ENCODE measurements at regions not wholly inside any gene's neighbourhood (a gene's known extent, or its start where the extent isn't known, plus 50 kb on each side); places are given as distances from the start of the nearest gene placed in this dataset.

DNA sequence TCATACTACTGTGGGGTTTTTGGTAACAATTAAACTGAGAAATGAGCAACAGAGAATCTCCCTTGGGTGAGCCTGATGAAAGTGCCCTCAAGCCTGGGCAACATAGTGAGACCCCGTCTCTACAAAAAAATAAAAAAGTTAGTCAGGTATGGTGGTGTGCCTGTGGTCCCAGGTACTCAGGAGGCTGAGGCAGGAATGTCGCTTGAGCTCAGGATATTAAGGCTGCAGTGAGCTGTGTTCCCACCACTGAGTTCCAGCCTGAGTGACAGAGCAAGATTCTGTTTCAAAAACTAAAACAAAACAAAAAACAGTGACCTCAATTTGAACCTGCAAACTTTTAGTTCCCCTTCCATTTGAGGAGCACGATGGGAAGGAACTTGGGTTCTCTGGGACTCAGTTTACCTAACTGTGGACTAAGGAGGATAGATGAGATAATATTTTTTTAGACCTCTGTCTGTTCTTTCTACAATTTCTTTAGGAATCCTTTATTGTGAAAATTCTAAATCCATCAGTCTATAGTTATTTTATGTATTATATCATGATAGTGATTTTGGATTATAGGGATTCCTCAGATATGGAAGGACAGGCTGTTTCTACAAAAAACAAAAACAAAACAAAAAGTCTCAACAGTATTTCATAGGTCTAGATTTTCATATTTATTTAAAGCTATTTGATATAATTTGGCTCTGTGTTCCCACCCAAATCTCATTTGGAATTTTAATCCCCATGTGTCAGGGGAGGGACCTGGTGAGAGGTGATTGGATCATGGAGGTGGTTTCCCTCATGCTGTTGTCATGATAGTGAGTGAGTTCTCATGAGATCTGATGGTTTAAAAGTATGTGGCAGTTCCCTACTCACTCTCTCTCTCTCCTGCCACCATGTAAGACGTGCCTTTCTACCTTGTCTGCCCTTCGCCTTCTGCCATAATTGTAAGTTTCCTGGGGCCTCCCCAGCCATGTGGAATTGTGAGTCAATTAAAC lies 178.6 kb downstream of the MYCN start:
- no peak overlapping the region for H3K4me3 ChIP-seq (ENCODE audit: low read depth, low read length)
- no peaks in the 10 kb centered on the region for H3K27me3 ChIP-seq (ENCODE audit: control insufficient read depth, insufficient read depth, low read length)
- no peak overlapping the region for H3K9ac ChIP-seq (ENCODE audit: low read length)
- H3K4me1 ChIP-seq (ENCODE audit: control insufficient read depth, insufficient read depth, low read length): peaks cover 18% of the 10 kb centered on the region; the same call in 1 of the 2 replicates
- H3K36me3 ChIP-seq (ENCODE audit: control insufficient read depth, insufficient read depth, low read length): no peaks in the 10 kb centered on the region
- no peak overlapping the region for H3K27ac ChIP-seq (ENCODE audit: low read depth, low read length)
- H3K9me3 ChIP-seq (ENCODE audit: control insufficient read depth, insufficient read depth, low read depth, low read length): peaks cover 7% of the 10 kb centered on the region

DNA sequence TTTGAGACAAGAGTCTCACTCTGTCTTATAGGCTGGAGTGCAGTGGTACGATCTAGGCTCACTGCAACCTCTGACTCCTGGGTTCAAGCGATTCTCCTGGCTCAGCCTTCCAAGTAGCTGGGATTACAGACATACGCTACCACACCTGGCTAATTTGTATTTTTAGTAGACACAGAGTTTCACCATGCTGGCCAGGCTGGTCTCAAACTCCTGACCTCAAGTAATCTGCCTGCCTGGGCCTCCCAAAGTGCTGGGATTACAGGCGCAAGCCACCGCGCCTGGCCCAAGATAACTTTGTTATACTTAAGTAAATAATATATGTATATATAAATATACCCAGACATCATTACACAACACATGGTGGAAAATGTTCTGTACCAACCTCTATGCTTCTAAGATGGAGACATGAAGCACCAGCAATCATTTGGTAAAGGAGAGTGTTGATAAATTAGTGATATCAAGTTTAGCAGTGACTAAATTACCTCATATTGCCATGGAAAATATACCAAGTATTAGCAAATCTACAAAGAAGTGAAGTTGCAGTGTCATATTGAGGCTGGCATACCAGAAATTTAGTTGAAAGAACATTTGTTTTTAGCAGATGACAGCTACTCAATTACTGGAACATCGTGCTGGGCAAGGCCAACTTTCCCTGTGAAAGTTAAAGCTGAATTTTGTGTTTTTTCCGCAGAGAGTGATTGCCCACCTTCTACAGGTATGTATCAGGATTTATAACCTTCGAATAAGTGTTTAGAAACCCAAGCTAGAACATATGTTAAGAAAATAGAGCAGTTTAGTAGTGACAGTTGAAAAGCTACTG lies 177.7 kb downstream of the MYCN start:
- no peak overlapping the region for H3K27ac ChIP-seq (ENCODE audit: low read depth, low read length)
- H3K9me3 ChIP-seq (ENCODE audit: control insufficient read depth, insufficient read depth, low read depth, low read length): peaks cover 7% of the 10 kb centered on the region
- H3K36me3 ChIP-seq (ENCODE audit: control insufficient read depth, insufficient read depth, low read length): no peaks in the 10 kb centered on the region
- H3K4me3 ChIP-seq (ENCODE audit: low read depth, low read length): no peak overlapping the region
- H3K4me1 ChIP-seq (ENCODE audit: control insufficient read depth, insufficient read depth, low read length): peaks cover 18% of the 10 kb centered on the region; the same call in 1 of the 2 replicates
- no peak overlapping the region for H3K9ac ChIP-seq (ENCODE audit: low read length)
- no peaks in the 10 kb centered on the region for H3K27me3 ChIP-seq (ENCODE audit: control insufficient read depth, insufficient read depth, low read length)

DNA sequence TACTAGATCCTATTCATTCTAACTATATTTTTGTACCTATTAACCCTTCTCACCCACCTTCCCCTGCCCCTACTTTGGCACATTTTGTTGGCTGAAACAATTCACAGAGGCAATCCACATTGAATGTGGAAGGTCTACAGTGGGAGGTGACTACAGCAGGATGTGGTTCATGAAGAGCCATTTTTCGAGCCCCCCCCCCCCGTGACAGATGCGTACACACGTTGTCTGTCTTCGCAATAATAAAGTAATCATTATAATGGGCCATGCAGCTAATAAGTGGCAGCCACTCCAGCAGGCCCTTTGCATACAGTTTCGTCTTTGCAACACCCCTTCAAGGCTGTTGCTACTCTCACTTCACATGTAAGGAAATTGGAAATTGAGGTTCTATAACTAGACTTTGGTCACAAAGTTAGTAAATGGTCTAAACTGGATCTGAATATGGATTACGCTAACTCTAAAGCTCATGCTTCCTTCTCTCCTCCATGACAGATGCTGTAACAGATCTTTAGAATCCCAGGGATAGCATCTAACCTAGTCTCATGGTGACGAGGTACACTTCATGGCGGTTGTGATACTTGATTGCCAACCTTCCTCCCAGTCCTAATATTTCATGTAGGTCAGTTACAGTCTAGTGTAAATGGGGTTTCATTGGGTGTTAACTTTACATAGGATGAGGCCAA lies 176.8 kb downstream of the MYCN start:
- Histone ChIP-seq H3K27ac (ENCODE audit: low read depth, low read length) (no peak overlapping the region), H3K27me3 (ENCODE audit: control insufficient read depth, insufficient read depth, low read length) (no peaks in the 10 kb centered on the region), H3K9me3 (ENCODE audit: control insufficient read depth, insufficient read depth, low read depth, low read length) (peaks cover 7% of the 10 kb centered on the region), H3K4me1 (ENCODE audit: control insufficient read depth, insufficient read depth, low read length) (peaks cover 18% of the 10 kb centered on the region; the same call in 1 of the 2 replicates), H3K4me3 (ENCODE audit: low read depth, low read length) (no peak overlapping the region), H3K9ac (ENCODE audit: low read length) (no peak overlapping the region), H3K36me3 (ENCODE audit: control insufficient read depth, insufficient read depth, low read length) (no peaks in the 10 kb centered on the region)

DNA sequence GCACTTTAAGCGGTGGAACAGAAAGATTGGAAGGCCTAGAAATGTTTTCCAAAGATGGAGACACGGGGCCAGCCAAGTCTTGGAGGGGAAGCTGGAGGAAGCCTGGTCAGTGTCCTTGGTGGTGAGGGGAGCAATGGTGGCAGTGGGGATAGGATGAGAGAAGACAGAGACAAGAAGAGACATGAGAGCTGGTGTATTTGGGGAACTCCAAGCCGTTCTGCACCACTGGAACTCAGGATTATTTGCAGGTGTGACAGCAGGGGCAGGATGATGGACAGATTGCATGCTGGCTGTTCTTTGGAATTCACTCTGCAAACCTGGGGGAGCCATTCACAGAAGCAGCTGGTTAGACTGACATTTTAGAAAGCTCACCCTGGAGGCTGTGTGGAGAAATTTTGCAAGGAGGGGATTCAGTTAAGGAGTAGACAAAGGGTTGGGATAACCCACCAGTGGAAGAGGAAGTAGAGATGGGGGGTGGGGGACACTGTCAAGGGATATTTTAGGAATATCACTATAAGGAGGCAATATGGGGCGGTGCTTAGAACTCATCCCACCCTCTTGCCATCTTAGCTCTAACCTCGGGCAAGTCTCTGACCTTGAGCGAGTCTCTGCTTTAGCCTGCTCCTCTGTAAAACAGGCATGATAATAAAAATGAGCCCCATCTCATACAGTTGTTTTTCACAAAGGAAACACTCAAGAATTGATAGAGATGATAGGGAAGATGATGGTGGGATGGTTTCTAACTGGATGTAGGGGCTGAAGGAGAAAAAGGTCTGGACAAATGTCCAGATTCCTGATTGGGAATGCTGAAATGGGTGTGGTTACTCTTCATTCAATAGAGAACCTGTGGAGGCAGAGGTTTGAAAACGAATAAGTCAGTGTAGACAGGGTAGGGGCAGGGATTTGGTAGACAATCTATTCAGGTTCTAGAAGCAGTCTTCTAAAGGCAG lies 175.8 kb downstream of the MYCN start:
- H3K27me3 ChIP-seq (ENCODE audit: control insufficient read depth, insufficient read depth, low read length): no peaks in the 10 kb centered on the region
- no peak overlapping the region for H3K4me3 ChIP-seq (ENCODE audit: low read depth, low read length)
- H3K9ac ChIP-seq (ENCODE audit: low read length): no peak overlapping the region
- no peak overlapping the region for H3K27ac ChIP-seq (ENCODE audit: low read depth, low read length)
- peaks cover 18% of the 10 kb centered on the region; the same call in 1 of the 2 replicates for H3K4me1 ChIP-seq (ENCODE audit: control insufficient read depth, insufficient read depth, low read length)
- H3K9me3 ChIP-seq (ENCODE audit: control insufficient read depth, insufficient read depth, low read depth, low read length): peaks cover 3% of the 10 kb centered on the region; the same call in 1 of the 2 replicates
- no peaks in the 10 kb centered on the region for H3K36me3 ChIP-seq (ENCODE audit: control insufficient read depth, insufficient read depth, low read length)

DNA sequence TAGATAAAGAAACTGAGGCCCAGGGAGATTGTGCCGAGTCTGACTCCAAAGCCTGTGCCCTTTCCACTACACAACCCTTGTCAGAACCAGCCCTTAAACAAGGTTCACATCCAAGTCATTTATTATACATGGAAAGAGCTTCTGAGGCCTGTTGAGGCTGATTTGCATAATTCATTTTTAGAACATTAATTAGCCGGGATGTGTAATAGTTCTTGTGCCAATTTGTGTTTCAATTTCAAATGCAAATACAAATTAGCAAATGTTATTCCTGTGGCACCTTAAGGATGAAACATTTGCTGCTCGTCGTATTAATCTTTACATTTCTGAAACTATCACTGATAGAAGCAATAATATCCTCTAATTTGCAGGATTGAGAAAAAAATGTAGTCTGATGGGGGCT lies 174.9 kb downstream of the MYCN start:
- Histone ChIP-seq H3K4me3 (ENCODE audit: low read depth, low read length) (no peak overlapping the region), H3K27me3 (ENCODE audit: control insufficient read depth, insufficient read depth, low read length) (no peaks in the 10 kb centered on the region)

DNA sequence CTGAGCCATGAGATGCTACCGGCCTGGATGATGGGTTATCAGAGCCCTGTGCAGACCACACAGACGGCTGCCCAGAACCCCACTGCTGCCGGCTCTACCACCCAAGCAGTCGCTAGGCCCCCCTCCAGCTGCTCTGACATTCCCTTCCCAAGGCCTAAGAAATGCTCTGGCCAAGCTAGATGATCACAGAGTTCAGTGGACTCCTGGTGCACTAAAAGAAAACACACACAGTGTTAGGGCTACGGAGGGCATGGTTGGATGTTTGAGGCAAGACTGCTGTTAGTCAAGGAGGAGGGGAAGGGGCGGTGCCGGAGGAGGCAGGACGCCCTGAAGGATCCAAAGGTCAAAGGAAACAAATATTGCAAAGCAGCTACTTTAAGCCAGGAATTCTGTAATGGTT lies 174.5 kb downstream of the MYCN start:
- H3K36me3 ChIP-seq (ENCODE audit: control insufficient read depth, insufficient read depth, low read length): no peaks in the 10 kb centered on the region
- peaks cover 18% of the 10 kb centered on the region; the same call in 1 of the 2 replicates for H3K4me1 ChIP-seq (ENCODE audit: control insufficient read depth, insufficient read depth, low read length)
- no peaks in the 10 kb centered on the region for H3K9me3 ChIP-seq (ENCODE audit: control insufficient read depth, insufficient read depth, low read depth, low read length)
- no peaks in the 10 kb centered on the region for H3K27me3 ChIP-seq (ENCODE audit: control insufficient read depth, insufficient read depth, low read length)
- H3K9ac ChIP-seq (ENCODE audit: low read length): no peak overlapping the region
- H3K4me3 ChIP-seq (ENCODE audit: low read depth, low read length): no peak overlapping the region
- H3K27ac ChIP-seq (ENCODE audit: low read depth, low read length): no peak overlapping the region

More for the DNA sequence above, 174.9 kb downstream of the MYCN start:
- no peaks in the 10 kb centered on the region for H3K36me3 ChIP-seq (ENCODE audit: control insufficient read depth, insufficient read depth, low read length)
- H3K9ac ChIP-seq (ENCODE audit: low read length): no peak overlapping the region
- H3K9me3 ChIP-seq (ENCODE audit: control insufficient read depth, insufficient read depth, low read depth, low read length): no peaks in the 10 kb centered on the region
- H3K4me1 ChIP-seq (ENCODE audit: control insufficient read depth, insufficient read depth, low read length): peaks cover 18% of the 10 kb centered on the region; the same call in 1 of the 2 replicates
- H3K27ac ChIP-seq (ENCODE audit: low read depth, low read length): no peak overlapping the region

DNA sequence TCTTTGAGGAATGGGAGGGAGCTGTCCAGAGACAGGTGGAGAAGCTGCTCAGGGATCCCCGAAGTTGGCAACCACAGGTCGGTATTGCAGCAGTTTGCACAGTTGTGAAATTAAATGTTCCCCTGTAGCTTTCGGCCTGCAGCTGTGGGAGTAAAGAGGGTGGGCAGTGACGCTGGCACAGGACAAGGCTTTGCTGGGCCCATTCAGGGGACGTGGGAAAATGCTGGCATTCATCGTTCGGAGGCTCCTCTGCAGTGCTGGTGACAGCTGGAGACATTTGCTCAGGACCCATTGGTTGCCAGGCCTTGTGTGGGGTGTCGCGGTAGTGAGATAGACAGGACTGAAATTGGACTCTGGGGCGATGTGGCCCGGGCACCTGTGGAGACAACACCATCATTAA lies 173.7 kb downstream of the MYCN start:
- Histone ChIP-seq H3K36me3 (ENCODE audit: control insufficient read depth, insufficient read depth, low read length) (no peaks in the 10 kb centered on the region), H3K4me1 (ENCODE audit: control insufficient read depth, insufficient read depth, low read length) (peaks cover 18% of the 10 kb centered on the region; the same call in 1 of the 2 replicates), H3K27ac (ENCODE audit: low read depth, low read length) (no peak overlapping the region), H3K9ac (ENCODE audit: low read length) (no peak overlapping the region), H3K27me3 (ENCODE audit: control insufficient read depth, insufficient read depth, low read length) (no peaks in the 10 kb centered on the region), H3K4me3 (ENCODE audit: low read depth, low read length) (no peak overlapping the region), H3K9me3 (ENCODE audit: control insufficient read depth, insufficient read depth, low read depth, low read length) (no peaks in the 10 kb centered on the region)

DNA sequence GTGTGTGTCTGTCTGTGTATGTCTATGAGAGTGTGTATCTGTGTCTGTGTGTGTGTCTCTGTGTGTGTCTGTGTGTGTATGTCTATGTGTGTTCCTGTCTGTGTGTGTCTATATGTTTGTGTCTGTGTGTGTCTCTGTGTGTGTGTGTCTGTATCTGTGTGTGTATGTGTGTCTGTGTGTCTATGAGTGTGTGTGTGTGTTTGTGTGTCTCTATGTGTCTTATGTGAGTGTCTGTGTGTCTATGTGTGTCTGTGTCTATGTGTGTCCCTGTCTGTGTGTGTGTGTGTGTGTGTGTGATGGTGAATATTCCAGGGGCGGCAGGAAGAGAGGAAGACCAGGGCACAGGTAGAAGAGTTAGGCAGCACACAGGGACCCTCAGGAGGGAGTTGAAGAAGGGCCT lies 173.2 kb downstream of the MYCN start:
- H3K27ac ChIP-seq (ENCODE audit: low read depth, low read length): no peak overlapping the region
- H3K9ac ChIP-seq (ENCODE audit: low read length): no peak overlapping the region
- H3K36me3 ChIP-seq (ENCODE audit: control insufficient read depth, insufficient read depth, low read length): no peaks in the 10 kb centered on the region
- no peaks in the 10 kb centered on the region for H3K27me3 ChIP-seq (ENCODE audit: control insufficient read depth, insufficient read depth, low read length)
- no peak overlapping the region for H3K4me3 ChIP-seq (ENCODE audit: low read depth, low read length)
- no peaks in the 10 kb centered on the region for H3K9me3 ChIP-seq (ENCODE audit: control insufficient read depth, insufficient read depth, low read depth, low read length)
- H3K4me1 ChIP-seq (ENCODE audit: control insufficient read depth, insufficient read depth, low read length): peaks cover 18% of the 10 kb centered on the region; the same call in 1 of the 2 replicates

DNA sequence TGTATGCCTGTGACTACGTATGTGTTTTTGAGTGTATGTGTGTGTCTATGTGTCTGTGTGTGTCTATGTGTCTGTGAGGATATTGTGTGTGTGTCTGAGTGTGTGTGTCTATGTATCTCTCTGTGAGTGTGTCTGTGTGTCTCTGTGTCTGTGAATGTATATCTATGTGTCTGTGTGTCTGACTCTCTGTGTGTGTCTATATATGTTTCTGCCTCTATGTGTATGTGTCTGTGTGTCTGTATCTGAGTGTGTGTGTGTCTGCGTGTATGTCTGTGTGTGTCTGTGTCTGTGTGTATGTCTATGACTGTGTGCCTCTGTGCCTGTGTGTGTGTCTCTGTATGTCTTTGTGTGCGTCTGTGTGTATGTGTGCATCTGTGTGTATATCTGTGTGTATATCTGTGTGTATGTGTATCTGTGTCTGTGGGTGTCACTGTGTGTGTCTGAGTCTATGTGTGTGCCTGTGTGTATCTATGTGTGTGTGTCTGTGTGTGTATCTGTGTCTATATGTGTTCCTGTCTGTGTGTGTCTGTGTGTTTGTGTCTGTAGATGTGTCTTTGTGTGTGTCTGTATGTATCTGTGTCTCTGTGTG lies 172.7 kb downstream of the MYCN start:
- Histone ChIP-seq H3K27me3 (ENCODE audit: control insufficient read depth, insufficient read depth, low read length) (no peaks in the 10 kb centered on the region), H3K9ac (ENCODE audit: low read length) (no peak overlapping the region), H3K4me1 (ENCODE audit: control insufficient read depth, insufficient read depth, low read length) (peaks cover 18% of the 10 kb centered on the region; the same call in 1 of the 2 replicates), H3K9me3 (ENCODE audit: control insufficient read depth, insufficient read depth, low read depth, low read length) (no peaks in the 10 kb centered on the region), H3K27ac (ENCODE audit: low read depth, low read length) (no peak overlapping the region), H3K4me3 (ENCODE audit: low read depth, low read length) (no peak overlapping the region), H3K36me3 (ENCODE audit: control insufficient read depth, insufficient read depth, low read length) (no peaks in the 10 kb centered on the region)
